HepG2 (cell line): ENCODE measurements at regions not wholly inside any gene's neighbourhood (a gene's known extent, or its start where the extent isn't known, plus 50 kb on each side); places are given as distances from the start of the nearest gene placed in this dataset.

Source experiments
- ATAC-seq: fragments of 200-7000 bp; cut with Tn5 transposase; 3 replicates; pipeline ENCODE4 v1.9.1; 2020; ENCODE audit warnings: mild to moderate bottlenecking, moderate library complexity
- BruUV-seq: library from RNA; stranded (reverse); fragments of 400-500 nt; replicated peaks from 2 replicates; lab custom pipeline; 2021; lab: Mats Ljungman, UMichigan
- CTCF ChIA-PET: fragments of 300-600 bp; formaldehyde crosslinking; extraction: SDS; loops from one replicate; lab custom pipeline; 2021; ENCODE audit warnings: low total read pairs, inconsistent platforms, low intra/inter-chr PET ratio; lab: Yijun Ruan, JAX
- POLR2A ChIA-PET: fragments of 350-600 bp; sonication (Branson Sonifier 250); formaldehyde crosslinking; loops from one replicate; lab custom pipeline; 2020; ENCODE audit warnings: antibody characterized with exemption, inconsistent platforms; lab: Yijun Ruan, JAX
- DNase-seq: peaks from one replicate; pipeline ENCODE4 v3.0.0-alpha.2; 2015; ENCODE audit warnings: low spot score
- FAIRE-seq: peaks from 3 replicates; lab custom pipeline; 2011; peaks lifted over from hg19 to GRCh38; lab: Jason Lieb, UNC
- H2AFZ ChIP-seq: one replicate; pipeline ENCODE4 v1.6.1; 2011; ENCODE audit warnings: low read length, inconsistent platforms
- H3K27ac ChIP-seq: fragments of 300-600 bp; 3 replicates; pipeline ENCODE4 v1.8.0; 2011; ENCODE audit warnings: mixed run types, mild to moderate bottlenecking, mixed read lengths, low read length, inconsistent platforms; ENCODE audit not compliant: insufficient read depth; ENCODE audit errors: extremely low read length
- H3K27me3 ChIP-seq, 2 experiments: fragments of 200-600 bp in 1 of 2; 2 replicates in 1 of 2; 3 replicates in 1 of 2; pipeline versions ENCODE4 v1.6.0 to v1.8.0; 2011; ENCODE audit warnings: low read length in 2 of 2, mild to moderate bottlenecking in 2 of 2, moderate library complexity in 2 of 2, inconsistent platforms in 1 of 2; ENCODE audit not compliant: insufficient read depth in 2 of 2, control insufficient read depth in 1 of 2
- H3K36me3 ChIP-seq, 2 experiments: fragments of 200-600 bp in 1 of 2; replicated peaks in 1 of 2; 2 replicates in 1 of 2; 3 replicates in 1 of 2; pipeline versions ENCODE4 v1.5.1 to v1.8.0; 2011; ENCODE audit warnings: low read length in 2 of 2, inconsistent platforms in 1 of 2; ENCODE audit not compliant: insufficient read depth in 2 of 2, control insufficient read depth in 1 of 2
- H3K4me1 ChIP-seq: 2 replicates; pipeline ENCODE4 v1.5.1; 2012; ENCODE audit warnings: low read length, inconsistent platforms; ENCODE audit not compliant: insufficient read depth
- H3K4me2 ChIP-seq: 2 replicates; pipeline ENCODE4 v1.6.0; 2011; ENCODE audit warnings: low read depth, low read length, inconsistent platforms
- H3K4me3 ChIP-seq, 3 experiments: fragments of 200-600 bp in 1 of 3; sonication (generic), shearing (Covaris generic) in 1 of 3; replicated peaks in 1 of 3; 2 replicates each; pipeline ENCODE4 v1.5.1; 2011 to 2016; ENCODE audit warnings: low read length in 3 of 3, inconsistent platforms in 2 of 3, low read depth in 2 of 3, mild to moderate bottlenecking in 2 of 3, control low read depth in 1 of 3, mixed read lengths in 1 of 3; ENCODE audit not compliant: insufficient read depth in 1 of 3
- H3K79me2 ChIP-seq: one replicate; pipeline ENCODE4 v1.6.1; 2011; ENCODE audit warnings: low read length, inconsistent platforms; ENCODE audit not compliant: insufficient read depth
- H3K9ac ChIP-seq: 2 replicates; pipeline ENCODE4 v1.6.0; 2011; ENCODE audit warnings: mild to moderate bottlenecking, low read depth, low read length, inconsistent platforms; ENCODE audit not compliant: insufficient read depth
- H3K9me3 ChIP-seq: 2 replicates; pipeline ENCODE4 v1.5.1; 2012; ENCODE audit warnings: mild to moderate bottlenecking, low read length
- H4K20me1 ChIP-seq: 2 replicates; pipeline ENCODE4 v1.6.0; 2011; ENCODE audit warnings: inconsistent platforms, mild to moderate bottlenecking, low read length, moderate library complexity; ENCODE audit not compliant: insufficient read depth
- CBFB ChIP-seq: sonication (generic); formaldehyde crosslinking; IDR thresholded peaks from 2 replicates; pipeline ENCODE4 v1.4.0; 2020; ENCODE audit warnings: missing genetic modification reagents
- FOXA1 ChIP-seq, 2 experiments: fragments of 450-650 bp in 1 of 2; sonication (generic) in 1 of 2; formaldehyde crosslinking in 1 of 2; IDR thresholded peaks; 2 replicates each; pipeline versions ENCODE4 v1.4.0 to v1.6.1; 2016 to 2020; ENCODE audit warnings: missing genetic modification reagents in 1 of 2
- HMGA1 ChIP-seq: sonication (generic); formaldehyde crosslinking; conservative IDR thresholded peaks from 2 replicates; pipeline ENCODE4 v1.4.0; 2020; ENCODE audit warnings: missing genetic modification reagents
- HNRNPH1 ChIP-seq: fragments of 200-400 bp; formaldehyde crosslinking; optimal IDR thresholded peaks from 2 replicates; pipeline ENCODE3; 2017; ENCODE audit warnings: mild to moderate bottlenecking, low read depth, low read length
- NFRKB ChIP-seq: fragments of 450-650 bp; IDR thresholded peaks from 2 replicates; pipeline ENCODE4 v1.6.1; 2017
- RCOR2 ChIP-seq: IDR thresholded peaks from 2 replicates; pipeline ENCODE4 v1.6.1; 2016; ENCODE audit warnings: missing biosample characterization, missing genetic modification reagents
- TBP ChIP-seq: sonication (generic); formaldehyde crosslinking; IDR thresholded peaks from 2 replicates; pipeline ENCODE4 v1.5.0; 2020; ENCODE audit warnings: missing genetic modification reagents
- ZNF121 ChIP-seq: sonication (generic); formaldehyde crosslinking; IDR thresholded peaks from 2 replicates; pipeline ENCODE4 v1.5.0; 2020; ENCODE audit warnings: mild to moderate bottlenecking, missing genetic modification reagents
- ZNF136 ChIP-seq: sonication (generic); formaldehyde crosslinking; IDR thresholded peaks from 2 replicates; pipeline ENCODE4 v1.8.1; 2022; ENCODE audit warnings: low read depth, mild to moderate bottlenecking, moderate library complexity, missing genetic modification reagents
- ZNF235 ChIP-seq: sonication (generic); formaldehyde crosslinking; IDR thresholded peaks from 2 replicates; pipeline ENCODE4 v1.8.1; 2023; ENCODE audit warnings: mild to moderate bottlenecking, missing genetic modification reagents, borderline replicate concordance
- ZNF30 ChIP-seq: sonication (generic); formaldehyde crosslinking; IDR thresholded peaks from 2 replicates; pipeline ENCODE4 v1.5.0; 2020; ENCODE audit warnings: mild to moderate bottlenecking, missing genetic modification reagents
- ZNF468 ChIP-seq: sonication (generic); formaldehyde crosslinking; IDR thresholded peaks from 2 replicates; pipeline ENCODE4 v1.8.0; 2022; ENCODE audit warnings: mild to moderate bottlenecking, moderate library complexity, missing genetic modification reagents
- ZNF616 ChIP-seq: sonication (generic); formaldehyde crosslinking; IDR thresholded peaks from 2 replicates; pipeline ENCODE4 v1.5.0; 2020; ENCODE audit warnings: low read depth, mild to moderate bottlenecking, missing genetic modification reagents
- ZNF776 ChIP-seq: sonication (generic); formaldehyde crosslinking; IDR thresholded peaks from 2 replicates; pipeline ENCODE4 v1.4.0; 2020; ENCODE audit warnings: mild to moderate bottlenecking, missing genetic modification reagents
- WGBS: methylation state at CpG from one replicate; pipeline ENCODE4 v1.1.6; 2017; ENCODE audit warnings: low lambda C conversion rate; 5-methylcytosine and 5-hydroxymethylcytosine counted together
- in situ Hi-C: cut with HindIII; loops from 2 replicates; pipeline ENCODE4 v1.10.0; 2017; ENCODE audit warnings: low pct_unique_long_range_greater_than_20kb; ENCODE audit not compliant: extremely low pct_ligation_motif_present
- intact Hi-C: fragments of 100-400 bp; cut with micrococcal nuclease; formaldehyde crosslinking; loops from one replicate; pipeline ENCODE4 v1.10.0; 2022; ENCODE audit not compliant: unreplicated experiment
- TF ChIP-seq, protein P1 (sequence below): sonication (generic); formaldehyde crosslinking; IDR thresholded peaks from 2 replicates; pipeline ENCODE4 v1.8.0; 2022; ENCODE audit warnings: mild to moderate bottlenecking, missing genetic modification reagents, borderline replicate concordance
- TF ChIP-seq, protein P2 (sequence below): sonication (generic); formaldehyde crosslinking; IDR thresholded peaks from 2 replicates; pipeline ENCODE4 v1.5.0; 2020; ENCODE audit warnings: missing genetic modification reagents
- TF ChIP-seq, protein P3 (sequence below): fragments of 450-650 bp; IDR thresholded peaks from 2 replicates; pipeline ENCODE4 v1.6.1; 2017

DNA sequence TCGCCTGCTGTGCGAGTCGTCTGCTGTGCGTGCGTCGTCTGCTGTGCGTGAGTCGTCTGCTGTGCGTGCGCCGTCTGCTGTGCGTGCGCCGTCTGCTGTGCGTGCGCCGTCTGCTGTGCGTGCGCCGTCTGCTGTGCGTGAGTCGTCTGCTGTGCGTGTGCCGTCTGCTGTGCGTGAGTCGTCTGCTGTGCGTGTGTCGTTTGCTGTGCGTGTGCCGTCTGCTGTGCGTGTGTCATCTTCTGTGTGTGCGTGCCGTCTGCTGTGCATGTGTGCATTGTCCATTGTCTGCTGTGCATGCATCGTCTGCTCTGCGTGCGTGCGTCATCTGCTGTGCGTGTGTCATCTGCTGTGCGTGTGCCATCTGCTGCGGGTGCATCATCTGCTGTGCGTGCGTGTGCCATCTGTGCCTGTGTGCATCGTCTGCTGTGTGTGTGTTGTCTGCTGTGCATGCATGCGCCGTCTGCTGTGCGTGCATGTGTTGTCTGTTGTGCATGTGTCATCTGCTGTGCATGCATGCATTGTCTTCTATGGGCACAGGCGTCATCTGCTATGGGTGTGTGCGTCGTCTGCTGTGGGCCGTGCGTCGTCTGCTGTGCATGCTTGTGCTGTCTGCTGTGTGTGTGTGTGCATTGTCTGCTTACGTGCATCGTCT, 68.6 kb upstream of the IRX4 start:
- no peaks in the 10 kb centered on the region for H4K20me1 ChIP-seq
- no peaks in the 10 kb centered on the region for H3K9me3 ChIP-seq
- no peak overlapping the region for H3K4me3 ChIP-seq
- DNase-seq (no peak), ATAC-seq (no peak), FAIRE-seq (no peak)
- CTCF ChIA-PET: no interaction called here
- 67% methylated on average over 30 of the region's 54 CpGs for WGBS
- no peaks in the 10 kb centered on the region for H3K36me3 ChIP-seq
- H2AFZ ChIP-seq: no peak overlapping the region
- peaks cover 6 to 55% of the 10 kb centered on the region in 2 experiments for H3K27me3 ChIP-seq
- H3K79me2 ChIP-seq: no peaks in the 10 kb centered on the region
- H3K4me1 ChIP-seq: no peaks in the 10 kb centered on the region
- H3K4me2 ChIP-seq: no peak overlapping the region
- no peak overlapping the region for H3K9ac ChIP-seq
- no peak for TF ChIP-seq ZNF30 (CRISPR knock-in tag)
- in situ Hi-C loops (no loop called here), intact Hi-C loops (no loop called here)
- POLR2A ChIA-PET: no interaction called here
- BruUV-seq: no TSS peak
- no peak overlapping the region for H3K27ac ChIP-seq

DNA sequence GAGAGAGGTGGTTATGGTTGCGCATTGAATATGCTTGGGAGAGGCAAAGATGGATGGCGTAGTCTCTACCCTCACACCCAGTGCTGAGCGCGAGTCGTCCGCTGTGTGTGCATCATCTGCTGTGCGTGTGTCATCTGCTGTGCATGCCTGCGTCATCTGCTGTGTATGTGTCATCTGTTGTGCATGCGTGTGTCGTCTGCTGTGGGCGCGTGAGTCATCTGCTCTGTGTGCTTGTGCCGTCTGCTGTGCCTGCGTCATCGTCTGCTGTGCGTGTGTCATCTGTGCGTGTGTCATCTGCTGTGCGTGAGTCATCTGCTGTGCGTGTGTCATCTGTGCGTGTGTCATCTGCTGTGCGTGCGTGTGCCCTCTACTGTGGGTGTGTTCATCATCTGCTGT, 68.0 kb upstream of the IRX4 start:
- Histone ChIP-seq H3K9me3 (no peaks in the 10 kb centered on the region), H3K27me3 (peaks cover 6 to 61% of the 10 kb centered on the region in 2 experiments), H4K20me1 (no peaks in the 10 kb centered on the region), H3K4me1 (no peaks in the 10 kb centered on the region), H2AFZ (no peak overlapping the region), H3K79me2 (no peaks in the 10 kb centered on the region), H3K4me3 (no peak overlapping the region), H3K9ac (no peak overlapping the region), H3K4me2 (no peak overlapping the region), H3K36me3 (no peaks in the 10 kb centered on the region), H3K27ac (no peak overlapping the region)
- intact Hi-C loops: no loop called here
- in situ Hi-C loops: no loop called here
- WGBS: 92% methylated on average over 6 of the region's 22 CpGs
- ChIA-PET CTCF (no interaction called here), POLR2A (no interaction called here)
- no peak for DNase-seq
- FAIRE-seq: no peak
- no TSS peak for BruUV-seq
- ATAC-seq: no peak
- TF ChIP-seq ZNF616 (no peak), CBFB (CRISPR knock-in tag) (no peak), ZNF776 (CRISPR knock-in tag) (no peak), RCOR2 (CRISPR knock-in tag) (no peak), ZNF121 (CRISPR knock-in tag) (no peak), ZNF136 (CRISPR knock-in tag) (no peak), NFRKB (no peak), ZNF468 (CRISPR knock-in tag) (no peak), TBP (no peak), FOXA1 (IDR thresholded peaks at IDR 0.05) (no peak), FOXA1 (CRISPR knock-in tag; IDR thresholded peaks at IDR 0.05) (no peak), HMGA1 (no peak), ZNF235 (no peak), HNRNPH1 (no peak)
- TF ChIP-seq, protein P1, sequence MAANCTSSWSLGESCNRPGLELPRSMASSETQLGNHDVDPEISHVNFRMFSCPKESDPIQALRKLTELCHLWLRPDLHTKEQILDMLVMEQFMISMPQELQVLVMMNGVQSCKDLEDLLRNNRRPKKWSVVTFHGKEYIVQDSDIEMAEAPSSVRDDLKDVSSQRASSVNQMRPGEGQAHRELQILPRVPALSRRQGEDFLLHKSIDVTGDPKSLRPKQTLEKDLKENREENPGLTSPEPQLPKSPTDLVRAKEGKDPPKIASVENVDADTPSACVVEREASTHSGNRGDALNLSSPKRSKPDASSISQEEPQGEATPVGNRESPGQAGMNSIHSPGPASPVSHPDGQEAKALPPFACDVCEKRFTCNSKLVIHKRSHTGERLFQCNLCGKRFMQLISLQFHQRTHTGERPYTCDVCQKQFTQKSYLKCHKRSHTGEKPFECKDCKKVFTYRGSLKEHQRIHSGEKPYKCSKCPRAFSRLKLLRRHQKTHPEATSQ (CRISPR knock-in tag): no peak
- TF ChIP-seq, protein P2, sequence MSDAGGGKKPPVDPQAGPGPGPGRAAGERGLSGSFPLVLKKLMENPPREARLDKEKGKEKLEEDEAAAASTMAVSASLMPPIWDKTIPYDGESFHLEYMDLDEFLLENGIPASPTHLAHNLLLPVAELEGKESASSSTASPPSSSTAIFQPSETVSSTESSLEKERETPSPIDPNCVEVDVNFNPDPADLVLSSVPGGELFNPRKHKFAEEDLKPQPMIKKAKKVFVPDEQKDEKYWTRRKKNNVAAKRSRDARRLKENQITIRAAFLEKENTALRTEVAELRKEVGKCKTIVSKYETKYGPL: no peak
- TF ChIP-seq, protein P3, sequence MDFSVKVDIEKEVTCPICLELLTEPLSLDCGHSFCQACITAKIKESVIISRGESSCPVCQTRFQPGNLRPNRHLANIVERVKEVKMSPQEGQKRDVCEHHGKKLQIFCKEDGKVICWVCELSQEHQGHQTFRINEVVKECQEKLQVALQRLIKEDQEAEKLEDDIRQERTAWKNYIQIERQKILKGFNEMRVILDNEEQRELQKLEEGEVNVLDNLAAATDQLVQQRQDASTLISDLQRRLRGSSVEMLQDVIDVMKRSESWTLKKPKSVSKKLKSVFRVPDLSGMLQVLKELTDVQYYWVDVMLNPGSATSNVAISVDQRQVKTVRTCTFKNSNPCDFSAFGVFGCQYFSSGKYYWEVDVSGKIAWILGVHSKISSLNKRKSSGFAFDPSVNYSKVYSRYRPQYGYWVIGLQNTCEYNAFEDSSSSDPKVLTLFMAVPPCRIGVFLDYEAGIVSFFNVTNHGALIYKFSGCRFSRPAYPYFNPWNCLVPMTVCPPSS: no peak
